HG03575 (cell line): ENCODE measurements at regions not wholly inside any gene's neighbourhood (a gene's known extent, or its start where the extent isn't known, plus 50 kb on each side); places are given as distances from the start of the nearest gene placed in this dataset.
"Not testable (repeated sequence)": the region's sequence is repeated elsewhere in the genome, so short reads cannot be mapped to it uniquely, and the experiment has no call there.

Source experiments
- ATAC-seq: cut with Tn5 transposase; IDR thresholded peaks from one replicate; pipeline ENCODE4 v1.9.1; 2021; ENCODE audit not compliant: unreplicated experiment, insufficient number of reproducible peaks, low FRiP score; ENCODE audit errors: extremely low read depth

- no peak for ATAC-seq
Measured at GRCh38 chr2:20499387-20499786, 52.5 kb downstream of the RHOB start.

- ATAC-seq, result no peak
Measured at GRCh38 chr2:20501974-20502373, 55.1 kb downstream of the RHOB start.

- not testable (repeated sequence) for ATAC-seq
Measured at GRCh38 chr2:20502496-20502895, 55.6 kb downstream of the RHOB start.

GRCh38 chr2:20504174-20504573 lies 57.3 kb downstream of the RHOB start:
- no peak for ATAC-seq

- no peak for ATAC-seq
Measured at GRCh38 chr2:20506201-20506685, 59.4 kb downstream of the RHOB start.

- peak; percentile 77 for ATAC-seq
Measured at GRCh38 chr2:20507166-20507692, 60.4 kb downstream of the RHOB start.

GRCh38 chr2:20507711-20508110 lies 60.8 kb downstream of the RHOB start:
- ATAC-seq, result no peak

GRCh38 chr2:20509301-20509769 lies 62.5 kb downstream of the RHOB start:
- no peak for ATAC-seq

GRCh38 chr2:20509770-20510490 lies 63.1 kb downstream of the RHOB start:
- no peak for ATAC-seq

- ATAC-seq, result no peak
Measured at GRCh38 chr2:20511130-20511529, 64.3 kb downstream of the RHOB start.

GRCh38 chr2:20512061-20512605 lies 65.3 kb downstream of the RHOB start:
- no peak for ATAC-seq

GRCh38 chr2:20513946-20514345 lies 67.1 kb downstream of the RHOB start:
- no peak for ATAC-seq

- ATAC-seq, result no peak
Measured at GRCh38 chr2:20514596-20515269, 67.9 kb downstream of the RHOB start.

GRCh38 chr2:20515290-20516220 lies 68.7 kb downstream of the RHOB start:
- no peak for ATAC-seq

GRCh38 chr2:20516291-20516645 lies 69.4 kb downstream of the RHOB start:
- no peak for ATAC-seq

- ATAC-seq, result peak; percentile 71
Measured at GRCh38 chr2:20516646-20517341, 69.9 kb downstream of the RHOB start.

- ATAC-seq, result no peak
Measured at GRCh38 chr2:20519309-20519708, 72.4 kb downstream of the RHOB start.

GRCh38 chr2:20520128-20520527 lies 73.3 kb downstream of the RHOB start:
- no peak for ATAC-seq
